ENCODE measurements at regions not wholly inside any gene's neighbourhood (a gene's known extent, or its start where the extent isn't known, plus 50 kb on each side); places are given as distances from the start of the nearest gene placed in this dataset.

DNA sequence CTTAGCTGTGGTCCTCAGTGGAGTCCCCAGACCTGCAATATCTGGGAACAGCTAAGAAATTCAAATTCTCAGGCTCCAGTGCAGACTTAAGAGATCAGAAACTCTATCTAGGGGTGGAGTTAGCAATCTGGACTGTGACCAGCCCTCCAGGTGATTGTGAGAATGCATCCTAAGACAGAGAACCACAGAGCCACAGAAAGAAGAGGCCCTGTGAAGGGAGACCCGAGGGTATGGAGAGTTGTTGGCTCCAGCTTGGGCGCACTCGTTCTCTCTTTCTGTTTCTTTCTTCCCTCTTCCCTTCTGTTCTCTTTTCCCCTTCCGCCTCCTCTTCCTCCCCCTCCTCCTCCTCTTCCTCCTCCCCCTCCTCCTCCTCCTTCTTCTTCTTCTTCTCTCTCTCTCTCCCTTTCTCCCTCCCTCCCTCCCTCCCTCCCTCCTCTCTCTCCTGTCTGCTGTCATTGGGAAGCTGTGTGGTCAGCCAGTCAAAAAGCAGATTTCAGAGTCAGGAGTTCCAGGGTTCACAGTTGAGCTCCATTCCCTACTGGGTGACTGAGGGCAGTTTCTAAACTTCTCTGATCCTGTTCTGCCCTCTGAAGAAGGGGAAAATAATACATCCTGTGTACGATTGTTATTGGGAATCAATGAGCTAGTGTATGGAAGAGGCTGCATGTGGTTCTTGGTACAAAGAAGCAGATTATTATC, 62.1 kb upstream of the STEAP1B start:
- TF ChIP-seq, protein P1, sequence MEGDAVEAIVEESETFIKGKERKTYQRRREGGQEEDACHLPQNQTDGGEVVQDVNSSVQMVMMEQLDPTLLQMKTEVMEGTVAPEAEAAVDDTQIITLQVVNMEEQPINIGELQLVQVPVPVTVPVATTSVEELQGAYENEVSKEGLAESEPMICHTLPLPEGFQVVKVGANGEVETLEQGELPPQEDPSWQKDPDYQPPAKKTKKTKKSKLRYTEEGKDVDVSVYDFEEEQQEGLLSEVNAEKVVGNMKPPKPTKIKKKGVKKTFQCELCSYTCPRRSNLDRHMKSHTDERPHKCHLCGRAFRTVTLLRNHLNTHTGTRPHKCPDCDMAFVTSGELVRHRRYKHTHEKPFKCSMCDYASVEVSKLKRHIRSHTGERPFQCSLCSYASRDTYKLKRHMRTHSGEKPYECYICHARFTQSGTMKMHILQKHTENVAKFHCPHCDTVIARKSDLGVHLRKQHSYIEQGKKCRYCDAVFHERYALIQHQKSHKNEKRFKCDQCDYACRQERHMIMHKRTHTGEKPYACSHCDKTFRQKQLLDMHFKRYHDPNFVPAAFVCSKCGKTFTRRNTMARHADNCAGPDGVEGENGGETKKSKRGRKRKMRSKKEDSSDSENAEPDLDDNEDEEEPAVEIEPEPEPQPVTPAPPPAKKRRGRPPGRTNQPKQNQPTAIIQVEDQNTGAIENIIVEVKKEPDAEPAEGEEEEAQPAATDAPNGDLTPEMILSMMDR (IDR thresholded peaks at IDR 0.05; ENCODE audit: control extremely low read depth in 1 of 3, insufficient read depth in 1 of 3, low read depth in 1 of 3, low read length in 3 of 3) = no peak
- no peak for TF ChIP-seq TBP (IDR thresholded peaks at IDR 0.05; ENCODE audit: low read depth, low read length)
- TF ChIP-seq CHD1 (IDR thresholded peaks at IDR 0.05; ENCODE audit: low read depth, low read length) = no peak
- TF ChIP-seq MAFK (IDR thresholded peaks at IDR 0.05; ENCODE audit: low read depth, low read length) = no peak
- TF ChIP-seq POLR2A (IDR thresholded peaks at IDR 0.05; ENCODE audit: control extremely low read depth in 1 of 2, low read depth in 2 of 2, low read length in 2 of 2) = no peak
- no peak for TF ChIP-seq POLR2AphosphoS5 (IDR thresholded peaks at IDR 0.05; ENCODE audit: low read depth, low read length)
- TF ChIP-seq NRF1 (IDR thresholded peaks at IDR 0.05; ENCODE audit: low read depth, low read length) = no peak
- TF ChIP-seq YY1 (IDR thresholded peaks at IDR 0.05; ENCODE audit: low read depth, low read length) = no peak
- TF ChIP-seq, protein P2, sequence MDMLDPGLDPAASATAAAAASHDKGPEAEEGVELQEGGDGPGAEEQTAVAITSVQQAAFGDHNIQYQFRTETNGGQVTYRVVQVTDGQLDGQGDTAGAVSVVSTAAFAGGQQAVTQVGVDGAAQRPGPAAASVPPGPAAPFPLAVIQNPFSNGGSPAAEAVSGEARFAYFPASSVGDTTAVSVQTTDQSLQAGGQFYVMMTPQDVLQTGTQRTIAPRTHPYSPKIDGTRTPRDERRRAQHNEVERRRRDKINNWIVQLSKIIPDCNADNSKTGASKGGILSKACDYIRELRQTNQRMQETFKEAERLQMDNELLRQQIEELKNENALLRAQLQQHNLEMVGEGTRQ (IDR thresholded peaks at IDR 0.05; ENCODE audit: low read length) = no peak
